ENCODE measurements at regions not wholly inside any gene's neighbourhood (a gene's known extent, or its start where the extent isn't known, plus 50 kb on each side); places are given as distances from the start of the nearest gene placed in this dataset.

GRCh38 chr11:129546266-129546665 lies 170.6 kb downstream of the BARX2 start:
- TF ChIP-seq, protein P1, sequence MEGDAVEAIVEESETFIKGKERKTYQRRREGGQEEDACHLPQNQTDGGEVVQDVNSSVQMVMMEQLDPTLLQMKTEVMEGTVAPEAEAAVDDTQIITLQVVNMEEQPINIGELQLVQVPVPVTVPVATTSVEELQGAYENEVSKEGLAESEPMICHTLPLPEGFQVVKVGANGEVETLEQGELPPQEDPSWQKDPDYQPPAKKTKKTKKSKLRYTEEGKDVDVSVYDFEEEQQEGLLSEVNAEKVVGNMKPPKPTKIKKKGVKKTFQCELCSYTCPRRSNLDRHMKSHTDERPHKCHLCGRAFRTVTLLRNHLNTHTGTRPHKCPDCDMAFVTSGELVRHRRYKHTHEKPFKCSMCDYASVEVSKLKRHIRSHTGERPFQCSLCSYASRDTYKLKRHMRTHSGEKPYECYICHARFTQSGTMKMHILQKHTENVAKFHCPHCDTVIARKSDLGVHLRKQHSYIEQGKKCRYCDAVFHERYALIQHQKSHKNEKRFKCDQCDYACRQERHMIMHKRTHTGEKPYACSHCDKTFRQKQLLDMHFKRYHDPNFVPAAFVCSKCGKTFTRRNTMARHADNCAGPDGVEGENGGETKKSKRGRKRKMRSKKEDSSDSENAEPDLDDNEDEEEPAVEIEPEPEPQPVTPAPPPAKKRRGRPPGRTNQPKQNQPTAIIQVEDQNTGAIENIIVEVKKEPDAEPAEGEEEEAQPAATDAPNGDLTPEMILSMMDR (IDR thresholded peaks at IDR 0.05), result no peak
- TF ChIP-seq EZH2 (IDR thresholded peaks at IDR 0.05; ENCODE audit: borderline replicate concordance, insufficient read depth, low read depth, low read length, poor library complexity, severe bottlenecking), result no peak

All from B cell (primary cell).